ENCODE measurements at regions not wholly inside any gene's neighbourhood (a gene's known extent, or its start where the extent isn't known, plus 50 kb on each side); places are given as distances from the start of the nearest gene placed in this dataset.

DNA sequence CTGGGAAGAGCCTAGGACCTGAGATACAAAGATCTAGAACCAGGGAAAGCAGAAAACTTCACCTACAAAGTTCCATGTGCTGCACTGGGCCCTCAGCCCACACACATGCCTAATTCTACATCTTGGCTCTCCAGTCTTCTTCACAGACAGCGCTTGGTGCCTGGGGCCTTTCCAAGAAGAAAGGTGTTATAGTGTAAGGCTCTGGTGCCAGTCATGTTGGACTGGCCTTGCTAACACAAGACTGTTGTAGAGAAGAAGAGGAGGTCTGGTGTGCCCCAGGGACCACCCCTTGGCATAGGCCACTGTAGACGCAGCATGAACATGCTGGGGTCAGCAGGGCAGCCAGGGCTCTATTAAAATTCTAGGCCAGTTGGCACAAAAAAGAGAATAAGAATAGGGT is 226.2 kb upstream of the CTNNB1 start:
- TF ChIP-seq, protein P1, sequence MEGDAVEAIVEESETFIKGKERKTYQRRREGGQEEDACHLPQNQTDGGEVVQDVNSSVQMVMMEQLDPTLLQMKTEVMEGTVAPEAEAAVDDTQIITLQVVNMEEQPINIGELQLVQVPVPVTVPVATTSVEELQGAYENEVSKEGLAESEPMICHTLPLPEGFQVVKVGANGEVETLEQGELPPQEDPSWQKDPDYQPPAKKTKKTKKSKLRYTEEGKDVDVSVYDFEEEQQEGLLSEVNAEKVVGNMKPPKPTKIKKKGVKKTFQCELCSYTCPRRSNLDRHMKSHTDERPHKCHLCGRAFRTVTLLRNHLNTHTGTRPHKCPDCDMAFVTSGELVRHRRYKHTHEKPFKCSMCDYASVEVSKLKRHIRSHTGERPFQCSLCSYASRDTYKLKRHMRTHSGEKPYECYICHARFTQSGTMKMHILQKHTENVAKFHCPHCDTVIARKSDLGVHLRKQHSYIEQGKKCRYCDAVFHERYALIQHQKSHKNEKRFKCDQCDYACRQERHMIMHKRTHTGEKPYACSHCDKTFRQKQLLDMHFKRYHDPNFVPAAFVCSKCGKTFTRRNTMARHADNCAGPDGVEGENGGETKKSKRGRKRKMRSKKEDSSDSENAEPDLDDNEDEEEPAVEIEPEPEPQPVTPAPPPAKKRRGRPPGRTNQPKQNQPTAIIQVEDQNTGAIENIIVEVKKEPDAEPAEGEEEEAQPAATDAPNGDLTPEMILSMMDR (IDR thresholded peaks at IDR 0.05) = no peak

DNA sequence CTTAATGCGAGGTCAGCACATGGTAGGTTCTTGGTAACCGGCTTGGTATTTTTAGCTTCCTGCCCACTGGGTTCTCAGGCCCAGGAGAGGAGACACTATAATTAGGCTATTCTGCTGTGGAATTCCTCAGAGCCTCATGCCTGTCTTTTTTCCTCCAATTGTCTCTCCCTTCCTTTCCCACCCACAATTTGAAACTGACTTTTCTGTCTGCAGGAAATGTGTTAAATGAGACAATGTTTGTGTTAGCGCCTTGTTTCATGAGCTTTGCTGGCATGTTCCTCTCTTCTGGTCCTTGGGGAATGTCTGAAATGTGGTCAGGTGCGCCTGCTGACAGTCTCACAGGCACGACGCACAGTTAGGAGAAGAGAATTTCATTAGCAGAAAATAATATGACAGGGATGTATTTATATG is 223.6 kb upstream of the CTNNB1 start:
- TF ChIP-seq, protein P1 (IDR thresholded peaks at IDR 0.05) = no peak

DNA sequence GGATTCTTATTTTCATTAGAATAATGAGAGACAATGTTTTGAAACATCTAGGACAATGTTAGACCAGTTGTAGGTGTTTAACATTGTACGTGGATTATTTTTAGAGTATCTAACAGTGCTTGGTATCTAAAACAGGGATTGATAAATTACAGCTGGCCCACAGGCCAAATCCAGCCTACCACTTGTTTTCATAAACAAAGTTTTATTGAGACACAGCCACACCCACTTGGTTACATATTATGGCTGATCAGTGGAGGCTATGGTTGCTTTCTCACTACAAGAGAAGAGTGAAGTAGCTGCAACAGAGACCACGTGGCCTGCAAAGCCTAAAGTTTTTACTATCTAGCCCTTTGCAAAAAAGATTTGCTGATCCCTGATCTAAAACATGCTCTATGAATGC is 223.1 kb upstream of the CTNNB1 start:
- TF ChIP-seq, protein P1 (IDR thresholded peaks at IDR 0.05) = no peak

DNA sequence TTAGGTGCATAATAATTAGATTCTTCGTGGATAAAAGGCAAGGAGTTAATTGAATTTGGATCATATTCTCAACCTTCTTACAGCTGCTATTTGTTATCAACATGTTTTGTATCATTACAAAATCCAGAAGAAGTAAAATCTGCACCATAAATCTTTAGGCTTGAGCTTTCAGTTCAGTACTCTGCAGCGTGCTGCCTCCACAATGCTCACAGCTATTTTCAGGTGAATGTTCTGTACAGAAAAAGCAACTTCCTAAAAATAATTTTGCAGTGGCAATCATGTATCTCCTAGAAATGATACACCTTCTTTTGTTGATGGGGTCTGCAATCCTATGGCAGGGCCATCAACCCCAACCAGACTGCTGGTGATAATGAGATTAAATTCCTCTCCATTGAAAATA is 220.9 kb upstream of the CTNNB1 start:
- TF ChIP-seq, protein P1 (IDR thresholded peaks at IDR 0.05) = no peak

DNA sequence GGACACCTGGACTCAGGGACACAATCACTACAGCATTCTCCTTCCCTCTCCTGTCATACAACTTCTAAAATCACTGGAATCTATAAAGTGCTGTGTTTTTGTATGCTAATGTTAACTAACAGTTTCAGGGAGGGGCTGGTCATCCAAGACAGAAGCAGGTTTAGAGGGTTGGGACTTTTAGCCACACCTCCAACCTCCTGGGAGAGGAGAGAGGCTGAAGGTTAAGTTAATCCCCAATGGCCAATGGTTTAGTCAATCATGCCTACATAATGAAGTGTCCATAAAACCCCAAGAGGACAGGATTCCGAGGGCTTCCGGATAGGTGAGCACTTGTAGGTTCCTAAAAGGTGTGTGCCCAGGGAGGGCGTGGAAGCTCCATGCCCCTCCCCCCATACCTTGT is 219.3 kb upstream of the CTNNB1 start:
- TF ChIP-seq, protein P1 (IDR thresholded peaks at IDR 0.05) = no peak

DNA sequence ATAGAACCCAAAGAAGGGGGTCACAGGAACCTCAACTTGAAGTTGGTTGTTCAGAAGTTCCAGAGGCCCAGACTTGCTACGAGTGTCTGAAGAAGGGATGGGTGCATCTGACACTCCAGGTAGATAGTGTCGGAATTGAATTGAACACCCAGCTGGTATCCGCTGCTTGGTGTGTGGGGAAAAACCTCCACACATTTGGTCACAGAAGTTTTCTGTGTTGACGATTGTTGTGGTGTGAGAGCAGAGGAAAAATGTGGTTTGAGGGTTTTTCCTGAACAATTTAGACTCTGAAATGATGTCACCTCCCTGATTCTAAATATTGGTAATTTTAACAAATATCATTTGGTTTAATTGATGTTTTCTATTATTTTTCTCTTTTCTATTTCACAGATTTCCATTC is 218.8 kb upstream of the CTNNB1 start:
- TF ChIP-seq, protein P1 (IDR thresholded peaks at IDR 0.05) = no peak

DNA sequence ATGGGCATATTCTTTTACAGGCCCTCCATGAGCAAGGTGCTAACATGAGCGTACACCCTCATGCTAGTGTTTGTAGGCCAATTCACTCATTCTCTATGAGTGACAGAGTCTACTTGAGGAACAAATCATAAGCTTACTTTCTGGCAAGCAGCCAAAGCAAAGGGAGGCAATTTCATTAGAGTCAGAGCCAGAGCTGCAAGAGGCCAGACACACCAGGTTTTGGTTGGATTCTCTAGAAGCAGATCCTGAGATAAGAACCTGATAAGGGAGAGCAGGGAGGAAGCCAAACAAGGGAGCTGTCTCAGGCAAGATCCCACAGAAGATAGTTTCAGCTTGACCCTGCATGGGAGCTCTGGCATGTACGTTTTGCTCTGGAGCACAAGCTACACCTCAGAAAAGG is 214.1 kb upstream of the CTNNB1 start:
- TF ChIP-seq, protein P1 (IDR thresholded peaks at IDR 0.05) = no peak

DNA sequence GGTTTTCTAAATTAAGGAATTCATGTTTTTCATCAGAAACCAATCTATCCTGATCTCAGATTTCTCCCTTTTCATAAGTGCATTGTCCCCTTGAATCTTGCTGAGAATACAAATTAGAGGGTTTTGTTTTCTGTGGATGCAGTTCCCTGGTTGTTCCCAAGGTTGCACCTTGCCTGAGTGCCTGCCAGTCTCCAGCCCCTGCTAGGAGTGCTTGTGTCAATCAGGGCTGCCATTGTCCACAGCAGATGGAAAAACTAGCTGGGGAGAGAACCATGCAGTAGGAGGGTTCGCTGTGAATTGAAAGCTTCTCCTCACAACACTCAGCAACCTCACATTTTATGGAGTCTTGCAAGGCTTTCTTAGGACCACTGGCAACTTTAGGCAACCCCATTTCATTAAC is 210.8 kb upstream of the CTNNB1 start:
- TF ChIP-seq, protein P1 (IDR thresholded peaks at IDR 0.05) = no peak

Measured in LNCAP (cell line).